HG03565 (cell line): ENCODE measurements at regions not wholly inside any gene's neighbourhood (a gene's known extent, or its start where the extent isn't known, plus 50 kb on each side); places are given as distances from the start of the nearest gene placed in this dataset.
"Not testable (repeated sequence)": the region's sequence is repeated elsewhere in the genome, so short reads cannot be mapped to it uniquely, and the experiment has no call there.

Experiments
- ATAC-seq: cut with Tn5 transposase; IDR thresholded peaks from one replicate; pipeline ENCODE4 v1.9.1; 2021; ENCODE audit warnings: mild to moderate bottlenecking, moderate library complexity; ENCODE audit not compliant: unreplicated experiment

DNA sequence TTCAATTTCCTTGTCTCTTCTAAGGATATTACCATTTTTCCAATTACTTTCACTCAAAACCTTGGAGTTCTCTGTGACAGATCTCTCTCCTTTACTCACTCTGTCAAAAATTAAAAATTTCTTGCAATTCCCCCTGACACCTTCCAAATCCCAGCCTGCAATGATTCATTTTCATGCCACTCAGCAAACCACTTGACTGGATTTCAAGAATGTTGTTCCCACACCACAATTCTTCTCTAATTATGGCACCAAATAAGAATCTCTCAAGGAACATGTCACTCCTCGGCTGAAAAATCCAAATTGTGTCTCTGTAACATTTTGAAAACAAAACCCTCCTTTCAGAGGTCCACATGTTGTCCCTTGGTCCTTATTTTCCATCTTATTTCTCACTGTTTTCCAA lies 438.9 kb upstream of the ZP4 start:
- no peak for ATAC-seq

DNA sequence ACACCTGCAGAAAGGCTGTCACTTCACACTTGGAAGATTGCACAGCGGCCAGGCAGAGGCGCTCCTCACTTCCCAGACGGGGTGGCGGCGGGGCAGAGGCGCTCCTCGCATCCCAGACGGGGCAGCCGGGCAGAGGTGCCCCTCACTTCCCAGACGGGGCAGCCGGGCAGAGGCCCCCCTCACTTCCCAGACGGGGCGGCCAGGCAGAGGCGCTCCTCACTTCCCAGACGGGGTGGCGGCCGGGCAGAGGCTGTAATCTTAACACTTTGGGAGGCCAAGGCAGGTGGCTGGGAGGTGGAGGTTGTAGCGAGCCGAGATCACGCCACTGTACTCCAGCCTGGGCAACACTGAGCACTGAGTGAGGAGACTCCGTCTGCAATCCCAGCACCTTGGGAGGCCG lies 436.3 kb upstream of the ZP4 start:
- ATAC-seq, result not testable (repeated sequence)

DNA sequence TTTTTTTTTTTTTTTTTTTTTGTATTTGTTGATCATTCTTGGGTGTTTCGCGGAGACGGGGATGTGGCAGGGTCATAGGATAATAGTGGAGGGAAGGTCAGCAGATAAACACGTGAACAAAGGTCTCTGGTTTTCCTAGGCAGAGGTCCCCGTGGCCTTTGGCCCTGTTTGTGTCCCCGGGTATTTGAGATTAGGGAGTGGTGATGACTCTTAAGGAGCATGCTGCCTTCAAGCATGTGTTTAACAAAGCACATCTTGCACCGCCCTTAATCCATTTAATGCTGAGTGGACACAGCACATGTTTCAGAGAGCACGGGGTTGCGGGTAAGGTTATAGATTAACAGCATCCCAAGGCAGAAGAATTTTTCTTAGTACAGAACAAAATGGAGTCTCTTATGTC lies 435.8 kb upstream of the ZP4 start:
- not testable (repeated sequence) for ATAC-seq

DNA sequence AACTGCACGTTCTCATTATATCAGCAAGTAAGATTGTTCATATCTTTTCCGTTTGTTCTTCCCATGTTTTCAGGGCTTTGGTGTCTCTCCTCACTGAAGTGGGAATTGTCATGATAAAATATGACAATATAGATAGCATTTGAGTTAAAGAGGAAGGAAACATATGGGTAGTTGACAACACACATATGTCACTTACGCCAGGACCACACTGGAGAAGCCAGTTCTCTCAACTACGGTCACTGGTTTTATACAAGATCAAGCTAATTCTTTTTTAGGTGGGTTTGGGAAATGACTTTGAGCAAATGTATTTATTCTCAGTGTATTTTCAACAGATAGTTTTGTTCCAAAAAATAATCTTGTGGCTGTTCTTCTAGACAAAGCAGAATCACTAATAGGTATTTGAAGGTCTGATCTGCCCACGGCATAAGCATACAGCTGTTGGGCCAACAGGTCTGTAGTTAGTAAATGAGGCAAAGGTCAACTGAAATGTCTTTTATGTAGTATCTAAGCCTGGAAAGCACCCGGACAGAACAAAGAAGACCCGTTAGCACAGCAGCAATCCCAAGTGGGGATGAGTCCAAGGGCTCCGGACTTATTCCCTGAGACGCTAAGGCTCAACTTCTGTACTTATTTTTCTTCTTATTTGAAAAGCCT lies 433.6 kb upstream of the ZP4 start:
- ATAC-seq, result no peak

DNA sequence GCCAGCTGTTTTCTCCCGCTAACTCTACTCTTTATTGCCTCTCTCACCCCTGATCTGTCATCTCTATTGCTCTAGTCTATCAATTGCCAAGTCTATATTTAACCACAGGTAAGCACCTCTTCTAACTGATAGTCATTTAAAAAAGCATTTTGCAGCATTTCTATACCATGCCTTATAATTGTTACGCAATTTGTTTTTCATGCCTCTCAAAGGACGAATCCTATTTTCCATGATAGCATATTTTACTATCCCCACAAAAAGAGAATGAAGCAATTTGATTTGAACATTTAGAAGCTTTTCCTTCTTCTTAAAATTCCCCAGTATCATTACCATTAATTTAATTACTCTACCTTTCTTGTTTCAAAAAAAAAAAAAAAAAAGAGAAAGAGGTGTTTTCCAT lies 432.8 kb upstream of the ZP4 start:
- no peak for ATAC-seq

DNA sequence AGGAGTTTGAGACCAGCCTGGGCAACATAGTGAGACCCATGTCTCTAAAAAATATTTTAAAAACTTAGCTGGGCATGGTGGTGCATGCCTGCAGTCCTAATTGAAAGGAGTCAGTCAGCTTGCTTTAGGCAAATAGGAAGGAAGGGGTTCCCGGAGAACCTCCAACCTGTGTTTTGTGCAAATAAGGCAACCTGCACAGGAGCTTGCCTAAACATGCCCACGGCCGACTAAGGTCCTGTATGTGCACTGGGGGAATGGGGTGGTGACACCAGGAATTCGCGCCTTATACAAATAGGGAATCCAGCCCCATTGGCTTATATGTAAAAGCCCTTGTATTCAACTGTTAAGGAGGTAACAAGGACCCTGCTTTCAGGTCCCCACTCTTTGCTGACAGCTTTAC lies 429.2 kb upstream of the ZP4 start:
- ATAC-seq, result no peak

DNA sequence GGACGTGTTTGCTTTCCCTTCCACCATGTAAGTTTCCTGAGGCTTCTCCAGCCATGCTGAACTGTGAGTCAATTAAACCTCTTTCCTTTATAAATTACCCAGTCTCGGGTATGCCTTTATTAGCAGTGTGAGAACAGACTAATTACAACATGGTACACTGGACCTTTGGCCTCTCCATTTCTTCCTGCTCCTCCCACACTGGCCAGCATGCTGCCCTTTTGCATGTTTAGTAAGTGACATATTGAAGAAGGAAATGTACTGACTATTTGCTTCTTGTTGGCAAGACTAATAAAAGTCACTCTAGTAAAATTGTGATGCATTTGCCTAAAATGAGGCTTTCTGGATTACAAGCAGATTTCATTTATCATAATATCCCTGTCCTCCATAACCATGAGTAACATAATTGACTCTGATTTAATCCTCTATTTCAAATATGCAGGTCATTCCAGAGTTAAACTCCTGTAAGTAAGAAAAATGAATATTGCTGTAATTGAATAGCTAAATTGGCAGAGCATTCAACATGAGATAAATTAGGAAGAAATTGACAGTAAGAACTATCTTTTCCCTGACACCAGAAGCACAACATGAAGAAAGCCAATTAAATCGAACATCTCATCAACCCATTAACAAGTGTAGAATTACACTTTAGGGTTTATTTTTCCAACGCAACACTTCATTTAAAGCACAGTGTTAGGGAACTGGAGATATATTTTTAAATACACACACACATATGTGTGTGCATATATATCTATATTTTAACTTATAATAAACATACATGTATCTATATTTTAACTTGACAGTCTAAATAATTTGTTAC lies 427.8 kb upstream of the ZP4 start:
- no peak for ATAC-seq

DNA sequence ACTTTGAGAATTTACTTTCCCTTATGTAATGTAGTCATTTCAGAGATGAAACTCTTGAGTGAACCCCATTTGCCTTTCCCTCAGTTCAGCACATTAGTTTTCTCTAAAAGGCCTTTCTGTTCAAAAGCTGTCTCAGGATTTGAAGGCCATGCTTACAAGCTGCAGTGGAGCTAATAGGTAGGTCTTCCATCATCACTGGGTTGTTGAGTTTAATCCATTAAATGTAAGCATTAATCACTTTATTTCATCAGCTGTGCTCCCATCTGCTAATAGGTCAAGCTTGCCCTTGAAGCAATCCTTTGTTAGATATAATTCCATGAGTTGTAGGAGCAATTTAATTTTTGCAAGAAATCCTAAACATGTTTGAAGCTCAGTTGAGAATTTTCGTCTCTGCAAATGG lies 422.2 kb upstream of the ZP4 start:
- ATAC-seq, result no peak

DNA sequence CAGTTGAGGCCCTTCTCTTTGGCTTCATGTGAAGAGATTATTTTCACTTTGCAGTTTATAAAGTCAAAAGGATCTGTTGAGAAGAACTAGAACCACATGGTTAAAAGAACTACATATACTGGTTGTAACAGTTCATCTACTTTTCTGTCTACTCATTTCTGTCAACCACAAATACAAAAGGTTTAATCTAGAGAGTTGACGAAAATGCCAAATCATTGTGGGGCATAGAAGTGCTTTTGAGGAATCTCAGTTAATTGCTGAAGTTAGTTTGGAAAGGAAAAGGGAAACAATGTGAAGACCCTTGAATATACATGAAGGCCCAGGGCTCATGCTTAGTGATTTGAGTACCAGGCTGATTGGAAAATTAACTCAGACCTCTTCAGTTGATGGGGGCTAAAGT lies 415.7 kb upstream of the ZP4 start:
- no peak for ATAC-seq

DNA sequence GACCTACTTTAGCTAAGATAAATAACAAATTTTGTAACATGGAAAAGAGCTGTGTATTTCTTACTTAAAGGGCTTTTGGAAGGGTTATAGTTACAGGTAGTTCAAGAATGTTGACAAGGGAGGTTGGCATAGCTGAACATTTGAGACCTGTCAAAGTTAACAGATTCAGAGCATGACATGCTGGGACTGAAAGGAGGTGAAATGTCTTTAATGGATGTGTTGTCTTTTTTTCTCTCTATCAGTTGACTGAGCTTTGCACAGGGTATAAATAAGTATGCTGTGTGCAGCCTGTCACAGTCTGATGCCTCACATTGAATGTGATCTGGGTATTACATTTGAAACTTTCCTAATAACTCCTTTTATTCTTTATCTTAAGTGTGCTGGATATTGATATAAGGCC lies 411.9 kb upstream of the ZP4 start:
- no peak for ATAC-seq

DNA sequence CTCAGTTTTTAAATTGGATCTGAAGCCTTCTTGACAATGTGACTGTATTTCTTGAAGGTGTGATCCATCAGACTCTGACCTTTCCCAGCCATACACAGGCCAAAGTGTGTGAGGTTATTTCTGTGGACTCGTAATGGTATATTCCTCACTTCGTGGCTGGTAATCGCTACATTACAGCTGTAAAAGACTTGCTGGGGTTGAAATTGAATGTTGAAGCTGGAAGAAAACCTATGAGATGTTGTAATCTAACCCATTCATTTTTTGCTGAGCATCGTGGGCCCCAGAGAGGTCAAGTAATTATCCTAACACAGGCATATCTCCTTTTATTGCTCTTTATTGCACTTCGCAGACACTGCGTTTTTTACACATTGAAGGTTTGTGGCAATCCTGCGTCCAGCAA lies 405.6 kb upstream of the ZP4 start:
- no peak for ATAC-seq

DNA sequence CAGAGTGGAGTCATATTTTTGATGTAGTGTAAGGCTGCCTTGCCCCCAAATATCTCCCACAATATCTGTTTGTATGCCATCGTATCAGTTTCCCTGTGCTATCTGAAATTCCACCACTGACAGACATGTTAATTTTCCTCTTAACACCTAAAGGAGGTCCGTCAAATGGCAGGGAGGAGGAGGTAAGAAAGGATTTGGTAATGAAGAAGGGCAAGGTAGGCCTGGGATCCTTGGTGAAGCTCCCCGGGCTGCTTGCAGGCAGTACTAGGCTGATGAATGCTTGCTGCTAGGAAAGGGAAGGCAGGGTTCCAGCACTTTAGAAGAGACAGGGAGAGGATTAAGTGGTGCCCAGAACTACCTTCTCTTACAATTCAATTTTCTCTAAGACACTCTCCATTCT lies 402.4 kb upstream of the ZP4 start:
- ATAC-seq, result no peak

DNA sequence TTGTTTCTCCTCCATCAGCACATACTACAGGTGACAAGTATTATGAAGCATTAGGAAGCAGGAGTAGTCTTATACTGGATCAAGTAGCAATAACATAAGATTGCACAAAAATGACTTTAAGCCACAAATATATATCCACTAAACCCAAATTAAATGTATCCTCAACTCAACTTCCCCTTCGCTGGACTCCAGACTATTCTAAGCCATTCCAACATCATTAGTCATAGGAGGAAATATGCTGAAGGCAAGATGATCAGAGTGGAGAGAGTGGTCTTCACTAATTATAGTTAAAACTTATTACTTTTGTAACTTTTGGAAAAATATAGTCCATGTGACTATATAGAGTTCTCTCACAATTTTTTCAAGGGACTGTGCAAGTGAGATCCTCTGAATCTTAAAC lies 390.7 kb upstream of the ZP4 start:
- no peak for ATAC-seq

DNA sequence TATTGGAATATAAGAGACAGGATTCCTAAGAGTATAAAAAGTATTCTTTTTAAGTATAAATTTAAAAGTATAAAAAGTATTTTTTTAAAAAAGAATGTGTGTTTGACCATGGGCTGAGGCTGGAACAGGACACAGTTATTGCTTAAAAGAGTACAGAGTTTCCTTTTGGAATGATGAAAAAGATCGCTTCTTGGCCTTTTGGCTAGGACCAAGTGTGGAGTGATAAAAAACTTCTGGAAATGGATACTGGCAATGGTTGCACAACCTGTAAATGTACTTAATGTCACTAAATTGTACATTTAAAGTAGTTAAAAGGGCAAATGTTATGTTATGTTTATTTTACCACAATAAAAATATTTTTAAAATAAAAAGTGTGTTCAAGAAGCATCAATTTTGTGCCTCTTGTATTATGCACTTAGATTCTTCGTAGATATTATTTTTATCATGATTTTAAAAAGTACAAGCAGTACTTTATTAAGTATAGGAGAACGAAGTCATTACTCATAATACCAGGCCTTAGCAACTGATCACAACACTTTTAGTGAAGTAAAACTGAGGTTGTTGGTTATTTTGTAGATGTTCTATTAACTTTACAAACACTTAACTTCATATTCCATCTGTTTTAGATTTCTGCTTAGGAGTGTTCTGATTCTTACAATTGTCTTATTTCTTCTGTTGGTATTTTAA lies 389.1 kb upstream of the ZP4 start:
- no peak for ATAC-seq

DNA sequence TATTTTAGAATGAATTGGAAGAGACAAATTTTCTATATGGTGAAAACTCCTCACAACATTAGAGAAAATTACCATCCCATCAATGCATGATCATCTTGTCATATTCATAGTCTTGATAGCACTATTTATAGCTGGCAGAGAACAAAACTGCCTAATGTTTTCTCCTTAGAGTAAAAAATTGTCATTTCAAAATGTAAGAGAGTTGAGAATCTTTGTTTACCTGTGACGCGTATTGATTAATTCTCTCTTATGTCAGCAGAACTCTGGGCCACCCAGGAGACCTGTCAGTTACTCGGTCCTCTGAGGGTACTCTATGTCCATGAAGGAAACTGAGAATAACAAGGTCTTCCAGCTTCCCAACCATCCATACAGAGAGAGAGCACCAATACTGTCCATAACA lies 381.4 kb upstream of the ZP4 start:
- ATAC-seq, result no peak

DNA sequence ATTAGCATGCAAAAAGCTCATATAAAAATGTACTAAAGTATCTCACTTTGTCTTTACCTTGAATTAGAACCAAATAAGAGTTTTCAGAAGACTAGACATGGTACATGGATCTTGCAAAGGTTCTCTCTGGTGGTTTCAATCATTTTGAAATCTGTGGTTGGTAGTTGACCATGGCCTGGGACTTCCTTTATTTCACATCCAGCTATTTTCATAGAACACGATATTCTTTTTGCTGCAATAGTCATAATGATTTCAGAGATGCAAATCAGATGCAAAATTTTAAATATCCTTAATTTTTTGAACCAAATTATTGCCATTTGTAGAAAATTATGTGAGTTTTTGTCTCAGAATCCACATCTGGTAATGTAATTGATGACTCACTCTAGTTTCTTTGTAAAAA lies 375.1 kb upstream of the ZP4 start:
- no peak for ATAC-seq

DNA sequence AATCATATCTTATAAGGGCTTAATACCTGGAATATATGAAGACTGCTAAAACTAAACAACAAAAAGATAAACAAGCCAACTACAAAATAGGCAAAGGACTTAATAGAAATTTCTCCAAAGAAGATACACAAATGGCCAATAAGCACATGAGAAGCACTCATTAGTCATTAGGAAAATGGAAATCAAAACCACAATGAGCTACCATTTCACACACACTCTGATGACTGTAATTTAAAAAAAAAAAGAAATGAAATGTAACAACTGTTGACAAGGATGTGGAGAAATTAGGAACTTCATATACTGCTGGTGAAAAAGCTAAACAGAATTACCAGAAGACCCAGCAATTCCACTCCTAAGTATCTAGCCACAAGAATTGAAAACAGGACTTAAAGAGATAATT lies 374.2 kb upstream of the ZP4 start:
- no peak for ATAC-seq

DNA sequence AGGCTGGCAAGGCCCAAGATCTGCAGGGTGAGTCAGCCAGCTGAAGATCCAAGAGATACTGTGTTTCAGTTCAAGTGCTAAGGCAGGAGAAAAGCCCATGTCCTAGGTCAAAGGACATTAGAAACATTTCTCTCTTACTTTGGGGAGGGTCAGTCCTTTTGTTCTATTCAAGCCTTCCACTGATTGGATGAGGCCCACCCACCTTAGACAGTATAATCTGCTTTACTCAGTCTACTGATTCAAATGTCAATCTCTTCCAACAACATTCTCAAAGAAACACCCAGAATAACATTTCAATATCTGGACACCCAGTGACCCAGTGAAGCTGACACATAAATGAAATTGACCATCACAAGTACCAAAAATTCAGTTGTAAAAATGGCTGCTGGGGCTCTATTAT lies 367.8 kb upstream of the ZP4 start:
- ATAC-seq, result no peak

DNA sequence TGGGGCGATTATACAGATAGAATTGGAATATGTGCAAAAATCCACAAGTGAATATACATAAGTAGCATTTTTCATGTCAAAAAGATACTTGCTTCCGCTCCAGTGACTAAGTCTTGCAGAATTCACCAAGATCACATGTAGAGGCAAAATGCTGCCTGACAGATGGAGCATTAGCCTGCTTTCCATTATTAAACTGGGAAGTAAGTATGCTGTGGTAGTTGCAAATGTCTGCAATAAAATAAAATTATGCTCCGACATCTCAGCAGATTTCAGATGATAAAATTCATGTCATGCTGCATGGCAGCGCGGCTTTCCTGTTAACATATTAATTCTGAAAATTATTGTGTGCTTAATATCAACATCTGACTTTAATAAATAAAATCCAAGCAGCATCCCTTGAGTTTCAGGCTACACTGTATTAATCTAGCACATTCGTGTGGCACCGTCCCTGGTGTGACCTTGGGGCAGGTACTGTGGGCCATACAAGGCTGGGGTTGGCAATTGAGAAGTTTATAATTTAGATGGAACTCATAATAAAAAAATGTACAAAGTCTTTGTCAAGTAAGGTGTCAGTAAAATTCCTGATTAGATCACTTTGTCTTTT lies 366.4 kb upstream of the ZP4 start:
- ATAC-seq, result no peak

DNA sequence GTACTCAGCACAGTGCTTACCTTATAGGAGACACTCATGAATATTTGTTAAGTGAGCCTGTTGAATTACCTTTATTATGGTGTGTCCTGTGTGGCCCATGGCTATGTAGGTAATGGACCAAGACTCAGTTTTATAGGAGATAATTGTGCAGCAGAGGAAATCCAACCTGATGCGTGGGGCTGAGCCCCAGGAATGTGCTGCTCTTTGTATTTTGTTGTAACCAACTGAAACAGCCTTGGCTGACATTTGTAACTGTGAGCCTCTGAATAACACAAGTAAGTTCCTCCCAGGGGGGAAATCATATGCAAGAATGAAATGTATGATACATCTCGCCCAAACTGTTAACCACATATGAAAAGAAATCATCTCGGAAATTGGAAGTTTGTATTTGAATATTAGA lies 364.2 kb upstream of the ZP4 start:
- ATAC-seq, result no peak

DNA sequence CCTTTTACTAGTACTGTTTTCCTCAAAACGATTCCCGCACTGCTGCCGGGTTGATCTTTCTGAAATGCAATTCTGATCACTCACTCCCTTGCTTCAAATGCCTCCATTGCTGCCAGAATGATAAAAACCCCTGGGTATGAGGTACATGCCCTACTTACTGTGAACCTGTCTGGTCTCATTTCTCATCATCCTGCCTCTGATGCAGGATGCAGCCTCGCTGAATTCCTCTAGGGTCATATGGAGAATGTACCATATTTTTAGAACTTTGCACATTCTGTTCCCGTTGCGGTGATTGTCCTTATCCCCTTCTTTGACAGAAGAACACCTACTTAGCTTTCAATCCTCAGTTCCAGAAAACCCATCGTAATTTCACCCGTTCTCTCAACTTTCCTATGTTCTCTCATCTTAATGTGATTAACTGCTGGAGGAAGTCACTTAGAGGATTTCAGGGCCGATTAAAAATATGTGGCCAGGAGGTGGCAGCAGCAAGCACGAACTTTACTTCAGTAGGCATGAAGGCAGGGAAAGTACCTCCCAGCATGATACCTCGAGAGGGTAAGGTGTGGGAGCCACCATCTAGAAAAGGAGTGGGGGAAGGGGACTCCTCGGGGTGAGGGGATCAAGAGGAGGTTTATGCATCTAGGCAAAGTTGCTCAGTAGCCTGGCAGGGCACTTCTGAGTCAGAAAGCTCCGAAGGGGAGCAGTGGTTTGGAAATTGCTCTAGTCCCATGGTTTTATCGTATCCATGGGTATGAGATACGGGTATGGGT lies 361.5 kb upstream of the ZP4 start:
- no peak for ATAC-seq
